Activated gamma-delta T cell treated with Interleukin-2 at 50 U/mL for 16 hours (primary cell): ENCODE measurements at regions not wholly inside any gene's neighbourhood (a gene's known extent, or its start where the extent isn't known, plus 50 kb on each side); places are given as distances from the start of the nearest gene placed in this dataset.
"Not testable (repeated sequence)": the region's sequence is repeated elsewhere in the genome, so short reads cannot be mapped to it uniquely, and the experiment has no call there.

Experiments
- DNase-seq: peaks from one replicate; pipeline ENCODE4 v3.0.0-alpha.2; 2020

- no peak for DNase-seq
Measured at GRCh38 chr2:160735696-160736095, 242.1 kb upstream of the RBMS1 start.

DNA sequence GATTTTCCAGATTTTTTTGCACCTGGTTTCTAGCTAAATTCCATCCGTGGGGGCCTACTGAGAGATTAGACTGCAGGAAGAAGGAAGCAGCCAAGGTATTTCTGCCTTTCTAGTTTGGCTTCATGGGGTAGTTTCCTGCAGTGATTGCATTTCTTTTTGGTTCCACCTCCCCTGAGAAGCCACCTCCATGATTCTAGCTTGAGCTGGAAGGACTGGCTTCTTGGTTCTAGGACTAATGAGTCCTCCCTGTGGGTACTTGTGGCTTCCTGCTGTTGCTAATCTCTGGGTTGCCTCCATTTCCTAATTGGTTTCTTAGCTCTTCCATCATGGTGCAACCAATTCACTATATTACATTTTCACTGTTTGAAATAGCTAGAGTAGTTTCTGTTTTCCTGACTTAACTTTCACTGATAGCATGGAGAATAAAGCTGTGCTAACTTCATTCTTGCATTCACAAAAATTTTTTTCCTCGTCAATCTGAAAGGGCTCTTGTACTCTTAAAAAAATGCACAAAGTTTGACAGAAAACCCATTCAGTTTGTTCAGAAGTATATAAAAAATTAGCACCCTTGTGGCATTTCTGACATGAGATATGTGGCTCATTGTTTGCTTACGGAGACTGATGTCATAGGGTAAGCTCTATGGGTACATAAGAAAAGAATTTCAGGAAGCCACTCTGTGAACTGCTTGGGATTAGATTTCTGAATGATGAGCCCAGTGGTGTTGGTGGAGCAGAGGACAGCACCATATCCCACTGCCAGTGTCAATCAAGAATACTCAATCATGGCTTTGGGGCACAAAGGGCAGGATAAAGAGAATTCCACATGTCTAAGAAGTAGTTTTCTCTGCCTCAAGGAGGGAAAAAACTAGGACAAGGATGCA lies 242.8 kb upstream of the RBMS1 start:
- no peak for DNase-seq

DNA sequence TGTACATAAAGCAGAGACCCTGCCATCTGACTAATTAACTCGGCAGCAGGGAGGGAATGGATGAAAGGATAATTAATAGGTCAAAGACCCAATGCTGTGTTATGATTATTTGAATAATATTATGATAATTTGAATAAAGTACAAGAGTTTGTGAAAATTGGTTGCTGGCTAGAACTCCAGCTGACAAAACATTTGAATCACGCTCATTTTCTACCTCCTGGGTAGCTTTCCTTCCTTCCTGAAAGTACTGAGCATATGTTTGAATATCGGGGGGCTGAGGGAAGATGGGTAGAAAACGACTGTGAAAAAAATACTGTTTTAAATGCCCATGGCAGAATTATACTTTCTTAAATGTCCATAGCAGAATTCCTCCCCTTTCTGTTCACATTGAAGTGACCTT lies 243.6 kb upstream of the RBMS1 start:
- DNase-seq = no peak

DNA sequence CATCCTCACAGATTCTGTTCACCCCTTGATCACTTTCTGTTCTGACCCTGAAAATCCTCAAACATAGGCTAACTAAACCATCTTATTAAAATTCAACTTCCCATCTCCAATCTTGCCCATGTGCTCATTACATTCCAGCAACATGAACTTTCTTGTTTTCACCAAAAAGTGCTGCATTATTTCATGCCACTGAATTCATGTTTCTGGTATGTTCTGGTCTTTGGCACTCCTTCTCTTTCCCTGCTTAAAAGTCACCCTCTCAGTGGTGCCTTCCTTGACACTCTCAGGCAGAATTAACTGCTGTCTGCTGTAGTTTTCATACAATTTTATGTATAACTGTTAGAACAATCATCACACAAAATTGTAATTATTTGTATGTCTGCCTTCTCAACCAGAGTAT lies 247.7 kb upstream of the RBMS1 start:
- DNase-seq = no peak

DNA sequence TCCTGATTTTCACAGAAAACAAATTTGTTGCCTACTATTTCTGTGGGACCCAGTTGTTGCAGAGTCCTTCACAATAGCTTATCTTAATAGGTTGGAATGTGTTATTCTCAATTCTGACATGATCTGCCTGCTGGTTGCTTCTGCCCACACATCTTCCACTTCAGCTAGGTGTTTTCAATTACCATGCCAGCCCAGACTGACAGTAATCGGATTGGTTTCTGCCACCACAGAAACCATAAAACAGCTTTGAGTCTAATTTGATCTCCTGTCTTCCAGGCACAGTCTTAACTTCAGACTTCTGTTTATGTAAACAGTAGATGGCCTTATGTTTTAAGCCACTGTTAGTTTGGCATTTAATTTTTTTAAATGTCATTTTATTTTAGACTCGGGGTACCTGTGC lies 248.2 kb upstream of the RBMS1 start:
- DNase-seq = no peak

DNA sequence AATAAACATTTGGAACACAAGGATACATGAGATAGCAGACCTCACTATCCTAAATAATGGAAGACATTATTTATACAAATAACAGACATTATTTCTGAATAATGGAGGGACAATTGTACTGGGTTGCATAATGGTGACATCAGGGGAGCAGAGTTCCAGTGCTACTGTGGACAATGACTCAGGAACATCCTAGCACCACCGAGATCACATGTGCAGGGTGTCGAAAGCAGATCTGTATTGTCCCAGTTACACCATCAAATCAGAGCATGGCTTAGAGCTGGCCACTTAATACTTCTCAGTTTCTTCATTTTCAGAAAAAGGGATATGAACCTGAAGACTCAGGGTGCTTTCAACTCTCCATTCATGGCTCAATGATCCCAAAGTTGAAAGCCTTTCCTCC lies 249.1 kb upstream of the RBMS1 start:
- DNase-seq = no peak

- no peak for DNase-seq
Measured at GRCh38 chr2:160747501-160748170, 254.0 kb upstream of the RBMS1 start.

GRCh38 chr2:160751021-160751420 lies 257.4 kb upstream of the RBMS1 start:
- DNase-seq = no peak

GRCh38 chr2:160752475-160753330 lies 259.1 kb upstream of the RBMS1 start:
- DNase-seq = no peak

DNA sequence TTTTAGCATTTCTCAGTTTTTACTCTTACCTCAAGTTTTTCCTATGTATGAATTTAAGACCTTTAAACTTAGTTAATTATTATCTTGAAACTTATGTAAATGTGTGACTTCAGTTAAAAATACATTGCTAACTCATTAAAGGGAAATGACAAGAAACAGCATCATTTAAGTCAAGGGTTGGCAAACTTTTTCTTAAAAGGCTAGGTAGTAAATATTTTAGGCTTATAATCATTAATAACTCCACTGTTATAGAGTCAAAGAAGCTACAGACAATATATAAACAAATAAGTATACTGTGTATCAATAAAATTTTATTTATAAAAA lies 259.7 kb upstream of the RBMS1 start:
- no peak for DNase-seq

- no peak for DNase-seq
Measured at GRCh38 chr2:160753960-160754359, 260.4 kb upstream of the RBMS1 start.

DNA sequence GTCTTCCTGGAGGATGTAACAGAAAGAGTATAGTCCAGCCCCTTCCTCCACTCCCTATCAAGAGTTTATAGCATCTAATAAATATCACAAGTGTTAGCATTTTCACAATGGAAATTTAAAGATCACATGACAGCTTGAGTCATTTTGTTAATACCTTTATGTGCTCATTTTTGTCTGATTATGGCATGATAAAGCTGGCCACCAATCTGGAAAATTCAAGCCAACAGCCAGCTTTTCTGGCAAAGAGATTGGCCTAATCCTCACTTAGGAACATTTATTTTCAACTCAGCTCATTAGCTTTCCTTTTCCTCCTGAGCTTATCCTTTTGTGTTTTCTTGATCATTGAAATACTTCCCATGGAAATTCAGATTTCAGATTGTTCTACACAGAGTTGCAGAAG lies 262.9 kb upstream of the RBMS1 start:
- DNase-seq = no peak

- not testable (repeated sequence) for DNase-seq
Measured at GRCh38 chr2:160762493-160763128, 269.0 kb upstream of the RBMS1 start.

GRCh38 chr2:160783474-160783873 lies 289.9 kb upstream of the RBMS1 start:
- no peak for DNase-seq

GRCh38 chr2:160784034-160784433 lies 290.4 kb upstream of the RBMS1 start:
- no peak for DNase-seq

GRCh38 chr2:160790738-160791137 lies 297.1 kb upstream of the RBMS1 start:
- no peak for DNase-seq

GRCh38 chr2:160791884-160792283 lies 298.3 kb upstream of the RBMS1 start:
- no peak for DNase-seq

GRCh38 chr2:160792837-160793236 lies 299.2 kb upstream of the RBMS1 start:
- DNase-seq = no peak

GRCh38 chr2:160794926-160795325 lies 301.3 kb upstream of the RBMS1 start:
- DNase-seq = no peak

- DNase-seq = no peak
Measured at GRCh38 chr2:160803881-160804280, 310.3 kb upstream of the RBMS1 start.

DNA sequence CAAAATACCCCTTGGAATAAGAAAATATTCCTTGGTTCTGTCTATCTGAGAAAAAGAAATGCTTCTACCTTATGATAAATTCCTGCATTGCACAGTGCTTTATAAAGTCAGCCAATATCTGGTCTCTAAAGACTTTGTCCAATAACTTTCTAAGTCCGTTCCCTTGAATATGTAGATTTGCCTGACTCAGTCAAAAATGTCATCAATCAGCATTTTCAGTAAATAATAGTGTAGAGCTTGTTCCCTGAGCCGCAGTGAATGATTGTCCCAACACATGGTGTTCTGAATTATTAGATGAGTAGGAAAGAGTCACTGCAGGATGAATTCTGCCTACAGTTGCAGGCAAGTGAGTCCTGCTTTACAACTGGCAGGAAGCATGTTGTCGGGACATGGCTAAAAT lies 316.8 kb upstream of the RBMS1 start:
- no peak for DNase-seq

DNA sequence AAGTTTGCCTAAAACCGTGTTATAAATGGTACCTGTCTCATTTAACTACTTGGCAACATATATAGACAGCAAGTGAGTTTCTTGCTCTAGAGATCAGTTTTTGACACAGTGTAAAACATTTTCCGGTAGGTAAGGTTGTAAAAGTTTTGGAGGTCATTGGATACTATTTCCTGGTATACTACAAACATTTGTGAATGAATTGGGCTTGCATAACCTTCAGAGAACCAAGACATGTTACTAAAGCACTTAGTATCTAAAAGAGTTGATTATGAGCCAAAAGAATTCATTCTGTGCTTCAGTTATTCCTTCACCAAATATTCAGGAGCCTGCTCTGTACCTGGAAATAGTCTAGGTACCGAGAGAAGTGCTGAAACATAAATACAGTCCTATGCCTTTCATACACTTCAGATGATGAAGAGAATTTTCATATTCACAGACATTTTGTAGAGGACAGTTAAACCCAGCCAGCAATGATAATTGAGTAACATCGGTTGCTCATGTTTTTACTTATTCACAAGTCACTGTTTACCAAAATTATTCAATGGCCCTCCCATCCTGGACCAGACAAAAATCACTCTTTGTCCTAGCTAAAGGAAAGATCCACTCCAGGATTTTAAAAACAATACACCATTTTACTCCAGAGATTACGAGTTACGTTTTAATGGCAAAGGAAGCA lies 319.4 kb upstream of the RBMS1 start:
- no peak for DNase-seq

DNA sequence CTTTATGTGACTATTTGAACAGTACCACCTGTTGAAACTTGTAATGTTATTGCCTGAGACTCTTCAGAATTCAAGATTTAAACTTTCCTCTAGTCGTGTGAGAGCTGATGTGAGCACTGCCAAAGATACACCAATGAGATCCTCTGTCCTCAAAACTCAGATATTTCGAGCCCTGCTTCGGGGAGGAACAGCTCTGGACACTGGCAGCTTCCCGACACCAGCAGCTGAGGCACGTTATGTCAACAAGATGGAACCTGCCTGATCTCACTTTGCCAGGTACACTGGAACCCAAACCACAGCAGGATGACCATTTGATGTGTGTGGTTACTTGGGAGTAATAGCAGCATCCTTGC lies 319.9 kb upstream of the RBMS1 start:
- no peak for DNase-seq
